ENCODE measurements at regions not wholly inside any gene's neighbourhood (a gene's known extent, or its start where the extent isn't known, plus 50 kb on each side); places are given as distances from the start of the nearest gene placed in this dataset.

GRCh38 chr1:219058891-219059820 is 114.5 kb upstream of the LYPLAL1 start:
- FAIRE-seq (no peak), ATAC-seq (no peak), DNase-seq (no peak)
- no peak overlapping the region for H3K4me3 ChIP-seq
- H3K4me1 ChIP-seq, result no peaks in the 10 kb centered on the region
- no peaks in the 10 kb centered on the region for H3K36me3 ChIP-seq
- no peaks in the 10 kb centered on the region for H3K27me3 ChIP-seq
- H3K27ac ChIP-seq, result no peak overlapping the region
- no peaks in the 10 kb centered on the region for H3K9me3 ChIP-seq
- WGBS, 2 donors, result 94 to 95% methylated on average over 1 of the region's 1 CpG
- intact Hi-C loops (cut with DNase I), result no loop called here
- no peak for TF ChIP-seq CTCF (IDR thresholded peaks at IDR 0.05)

DNA sequence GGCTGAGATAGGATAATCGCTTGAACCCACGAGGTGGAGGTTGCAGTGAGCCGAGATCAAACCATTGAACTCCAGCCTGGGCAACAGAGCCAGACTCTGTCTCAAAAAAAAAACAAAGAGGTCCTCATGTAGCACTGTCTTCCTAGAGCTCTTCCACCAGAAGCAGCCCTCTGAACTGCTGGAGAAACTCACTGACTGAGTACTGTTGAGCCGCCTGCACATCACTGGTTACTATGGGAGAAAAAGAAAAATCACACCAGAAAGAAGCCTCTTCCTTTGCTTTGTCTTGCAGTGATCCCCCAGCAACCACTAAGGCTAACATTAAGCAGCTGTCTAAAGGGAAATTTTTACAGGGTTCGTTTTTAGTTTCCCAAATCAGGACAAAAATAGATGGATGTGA is 112.9 kb upstream of the LYPLAL1 start:
- Histone ChIP-seq H3K4me1 (no peaks in the 10 kb centered on the region), H3K27ac (no peak overlapping the region), H3K4me3 (no peak overlapping the region), H3K9me3 (no peaks in the 10 kb centered on the region), H3K36me3 (no peaks in the 10 kb centered on the region), H3K27me3 (no peaks in the 10 kb centered on the region)
- no peak for ATAC-seq
- no peak for DNase-seq
- no peak for FAIRE-seq
- TF ChIP-seq CTCF (IDR thresholded peaks at IDR 0.05), result no peak
- 87 to 89% methylated on average over 5 of the region's 5 CpGs for WGBS, 2 donors
- intact Hi-C loops (cut with DNase I), result no loop called here

DNA sequence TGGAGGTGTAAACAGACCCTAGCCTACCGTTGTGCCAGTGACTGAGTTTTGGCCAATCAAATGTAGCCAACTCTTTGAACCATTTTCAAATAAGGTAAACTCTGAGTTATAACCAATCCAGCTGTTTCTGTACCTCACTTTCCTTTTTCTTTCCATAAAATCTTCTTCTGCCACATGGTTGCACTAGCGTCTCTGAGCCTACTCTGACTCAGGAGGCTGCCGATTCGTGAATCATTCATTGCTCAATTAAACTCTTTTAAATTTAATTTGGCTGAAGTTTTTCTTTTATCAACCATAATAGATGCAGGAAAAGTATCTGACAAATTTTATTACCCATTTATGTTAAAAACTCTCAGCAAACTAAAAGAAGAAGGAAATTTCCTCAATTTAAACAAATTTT is 111.5 kb upstream of the LYPLAL1 start:
- DNase-seq (no peak), FAIRE-seq (no peak), ATAC-seq (no peak)
- intact Hi-C loops (cut with DNase I), result no loop called here
- TF ChIP-seq CTCF (IDR thresholded peaks at IDR 0.05), result no peak
- no peak overlapping the region for H3K4me3 ChIP-seq
- no peak overlapping the region for H3K27ac ChIP-seq
- no peaks in the 10 kb centered on the region for H3K36me3 ChIP-seq
- H3K4me1 ChIP-seq, result no peaks in the 10 kb centered on the region
- no peaks in the 10 kb centered on the region for H3K9me3 ChIP-seq
- 94% methylated on average over 4 of the region's 4 CpGs for WGBS, 2 donors
- no peaks in the 10 kb centered on the region for H3K27me3 ChIP-seq

- WGBS, 2 donors, result 91 to 93% methylated on average over 1 of the region's 1 CpG
- no peaks in the 10 kb centered on the region for H3K9me3 ChIP-seq
- H3K36me3 ChIP-seq, result no peaks in the 10 kb centered on the region
- ATAC-seq, result no peak
- H3K4me3 ChIP-seq, result no peak overlapping the region
- no peak for DNase-seq
- no peak overlapping the region for H3K27ac ChIP-seq
- no peaks in the 10 kb centered on the region for H3K4me1 ChIP-seq
- no peak for TF ChIP-seq CTCF (IDR thresholded peaks at IDR 0.05)
- no peaks in the 10 kb centered on the region for H3K27me3 ChIP-seq
- intact Hi-C loops (cut with DNase I), result no loop called here
- no peak for FAIRE-seq
Observed at GRCh38 chr1:219066098-219066497, 107.6 kb upstream of the LYPLAL1 start.

Data from pancreas (tissue), 10 donors.